Breast epithelium (tissue), 3 donors: ENCODE measurements at regions not wholly inside any gene's neighbourhood (a gene's known extent, or its start where the extent isn't known, plus 50 kb on each side); places are given as distances from the start of the nearest gene placed in this dataset.

Experiments
- POLR2A ChIP-seq: fragments of 450-650 bp; IDR thresholded peaks from one replicate; pipeline ENCODE4 v1.6.1; 2016; ENCODE audit warnings: antibody characterized with exemption, mild to moderate bottlenecking, moderate library complexity
- TF ChIP-seq, protein P1 (sequence below), 3 donors: fragments of 450-650 bp; IDR thresholded peaks; one replicate each; pipeline ENCODE4 v1.5.1; 2016 to 2017; ENCODE audit warnings: antibody characterized with exemption in 3 of 3, mild to moderate bottlenecking in 3 of 3, moderate library complexity in 3 of 3

GRCh38 chr1:219534991-219535390 is 77.9 kb downstream of the ZC3H11B start:
- TF ChIP-seq, protein P1, sequence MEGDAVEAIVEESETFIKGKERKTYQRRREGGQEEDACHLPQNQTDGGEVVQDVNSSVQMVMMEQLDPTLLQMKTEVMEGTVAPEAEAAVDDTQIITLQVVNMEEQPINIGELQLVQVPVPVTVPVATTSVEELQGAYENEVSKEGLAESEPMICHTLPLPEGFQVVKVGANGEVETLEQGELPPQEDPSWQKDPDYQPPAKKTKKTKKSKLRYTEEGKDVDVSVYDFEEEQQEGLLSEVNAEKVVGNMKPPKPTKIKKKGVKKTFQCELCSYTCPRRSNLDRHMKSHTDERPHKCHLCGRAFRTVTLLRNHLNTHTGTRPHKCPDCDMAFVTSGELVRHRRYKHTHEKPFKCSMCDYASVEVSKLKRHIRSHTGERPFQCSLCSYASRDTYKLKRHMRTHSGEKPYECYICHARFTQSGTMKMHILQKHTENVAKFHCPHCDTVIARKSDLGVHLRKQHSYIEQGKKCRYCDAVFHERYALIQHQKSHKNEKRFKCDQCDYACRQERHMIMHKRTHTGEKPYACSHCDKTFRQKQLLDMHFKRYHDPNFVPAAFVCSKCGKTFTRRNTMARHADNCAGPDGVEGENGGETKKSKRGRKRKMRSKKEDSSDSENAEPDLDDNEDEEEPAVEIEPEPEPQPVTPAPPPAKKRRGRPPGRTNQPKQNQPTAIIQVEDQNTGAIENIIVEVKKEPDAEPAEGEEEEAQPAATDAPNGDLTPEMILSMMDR (IDR thresholded peaks at IDR 0.05), result no peak
- TF ChIP-seq POLR2A, result no peak
